Neural cell (in vitro differentiated cells): ENCODE measurements at regions not wholly inside any gene's neighbourhood (a gene's known extent, or its start where the extent isn't known, plus 50 kb on each side); places are given as distances from the start of the nearest gene placed in this dataset.

ENCODE experiments used
- H2AFZ ChIP-seq: fragments of 200-600, 300-800 bp; sonication (generic), shearing (Covaris generic); 2 replicates; pipeline ENCODE4 v1.6.0; 2014; ENCODE audit warnings: low read depth, mild to moderate bottlenecking, antibody characterized with exemption, low read length, moderate library complexity
- H3F3A ChIP-seq: fragments of 200-600 bp; shearing (Covaris generic); 2 replicates; pipeline ENCODE4 v1.6.1; 2016; ENCODE audit warnings: mild to moderate bottlenecking, moderate library complexity, mixed read lengths, antibody characterized with exemption, low read length; ENCODE audit not compliant: insufficient read depth, poor library complexity, severe bottlenecking
- H3K27ac ChIP-seq: fragments of 200-600, 300-800 bp; sonication (generic), shearing (Covaris generic); 2 replicates; pipeline ENCODE4 v1.5.1; 2014; ENCODE audit warnings: mild to moderate bottlenecking, low read length, moderate library complexity
- H3K27me3 ChIP-seq: fragments of 300-800, 200-600 bp; sonication (generic), shearing (Covaris generic); 2 replicates; pipeline ENCODE4 v1.6.0; 2014; ENCODE audit warnings: mild to moderate bottlenecking, low read depth, low read length, moderate library complexity; ENCODE audit not compliant: insufficient read depth
- H3K36me3 ChIP-seq: fragments of 300-800, 200-600 bp; sonication (generic), shearing (Covaris generic); 2 replicates; pipeline ENCODE4 v1.5.1; 2014; ENCODE audit warnings: mild to moderate bottlenecking, antibody characterized with exemption, low read length, moderate library complexity; ENCODE audit not compliant: insufficient read depth
- H3K4me2 ChIP-seq: fragments of 300-800, 200-600 bp; sonication (generic), shearing (Covaris generic); 2 replicates; pipeline ENCODE4 v1.6.0; 2014; ENCODE audit warnings: mild to moderate bottlenecking, low read length
- H3K4me3 ChIP-seq: fragments of 300-800, 200-600 bp; sonication (generic), shearing (Covaris generic); 2 replicates; pipeline ENCODE4 v1.5.1; 2014; ENCODE audit warnings: mild to moderate bottlenecking, low read length, moderate library complexity
- H3K79me2 ChIP-seq: fragments of 200-600 bp; shearing (Covaris generic); replicated peaks from 2 replicates; pipeline ENCODE4 v1.6.0; 2014; ENCODE audit warnings: mild to moderate bottlenecking, low read length, moderate library complexity; ENCODE audit not compliant: insufficient read depth
- H3K9ac ChIP-seq: fragments of 300-800, 200-600 bp; sonication (generic), shearing (Covaris generic); 2 replicates; pipeline ENCODE4 v1.6.1; 2016; ENCODE audit warnings: mild to moderate bottlenecking, low read length, mixed read lengths
- H3K9me2 ChIP-seq: fragments of 200-600 bp; shearing (Covaris generic); 2 replicates; pipeline ENCODE4 v1.6.1; 2016; ENCODE audit warnings: mild to moderate bottlenecking, low read length, mixed read lengths; ENCODE audit not compliant: insufficient read depth
- H3K9me3 ChIP-seq: fragments of 200-600, 300-800 bp; sonication (generic), shearing (Covaris generic); 2 replicates; pipeline ENCODE4 v1.6.1; 2016; ENCODE audit warnings: mild to moderate bottlenecking, mixed run types, low read length, moderate library complexity, mixed read lengths
- H4K20me1 ChIP-seq: fragments of 200-600 bp; shearing (Covaris generic); 2 replicates; pipeline ENCODE4 v1.6.1; 2016; ENCODE audit warnings: mild to moderate bottlenecking, mixed run types; ENCODE audit not compliant: insufficient read depth
- EP300 ChIP-seq: fragments of 450-650 bp; conservative IDR thresholded peaks from 2 replicates; pipeline ENCODE4 v1.6.1; 2014; ENCODE audit warnings: antibody characterized with exemption, mild to moderate bottlenecking, moderate library complexity; ENCODE audit not compliant: poor library complexity, severe bottlenecking
- EZH2 ChIP-seq: fragments of 200-600, 300-800 bp; shearing (Covaris generic), sonication (generic); IDR thresholded peaks from 2 replicates; pipeline ENCODE4 v1.6.1; 2014; ENCODE audit warnings: antibody characterized with exemption, low read length, borderline replicate concordance, mild to moderate bottlenecking; ENCODE audit not compliant: insufficient read depth, poor library complexity, severe bottlenecking
- MXI1 ChIP-seq: fragments of 450-650 bp; conservative IDR thresholded peaks from 2 replicates; pipeline ENCODE4 v1.6.1; 2014; ENCODE audit warnings: antibody characterized with exemption, mild to moderate bottlenecking; ENCODE audit not compliant: poor library complexity, severe bottlenecking
- POLR2AphosphoS5 ChIP-seq: IDR thresholded peaks from 2 replicates; pipeline ENCODE4 v1.6.1; 2012
- RAD21 ChIP-seq: fragments of 450-650 bp; conservative IDR thresholded peaks from 2 replicates; pipeline ENCODE4 v1.6.1; 2014; ENCODE audit warnings: antibody characterized with exemption, mild to moderate bottlenecking, moderate library complexity
- REST ChIP-seq: IDR thresholded peaks from 2 replicates; pipeline ENCODE4 v1.6.1; 2012; ENCODE audit warnings: borderline replicate concordance
- SMC3 ChIP-seq: fragments of 450-650 bp; conservative IDR thresholded peaks from 2 replicates; pipeline ENCODE4 v1.6.1; 2014; ENCODE audit warnings: antibody characterized with exemption, mild to moderate bottlenecking, moderate library complexity; ENCODE audit not compliant: poor library complexity
- TAF1 ChIP-seq: IDR thresholded peaks from 2 replicates; pipeline ENCODE4 v1.6.1; 2012; ENCODE audit warnings: low read depth
- TF ChIP-seq, protein P1 (sequence below): fragments of 450-650 bp; IDR thresholded peaks from 2 replicates; pipeline ENCODE4 v1.5.1; 2014; ENCODE audit warnings: antibody characterized with exemption, mild to moderate bottlenecking, moderate library complexity; ENCODE audit not compliant: poor library complexity, severe bottlenecking

GRCh38 chr17:71052971-71053370 is 883.6 kb downstream of the KCNJ2 start:
- H3K27ac ChIP-seq, result no peak overlapping the region

GRCh38 chr17:71055128-71055527 is 885.8 kb downstream of the KCNJ2 start:
- Histone ChIP-seq H3K9me2 (no peaks in the 10 kb centered on the region), H3K4me3 (no peak overlapping the region), H3K4me2 (no peak overlapping the region), H3K9ac (no peak overlapping the region), H3K79me2 (no peaks in the 10 kb centered on the region), H3K36me3 (no peaks in the 10 kb centered on the region), H3K9me3 (no peaks in the 10 kb centered on the region), H3K27me3 (no peaks in the 10 kb centered on the region), H4K20me1 (no peaks in the 10 kb centered on the region), H2AFZ (no peak overlapping the region), H3K27ac (no peak overlapping the region), H3F3A (no peaks in the 10 kb centered on the region)
- TF ChIP-seq EP300, result no peak

More at GRCh38 chr17:71052971-71053370, 883.6 kb downstream of the KCNJ2 start:
- Histone ChIP-seq H3K36me3 (no peaks in the 10 kb centered on the region), H3K9ac (no peak overlapping the region), H2AFZ (no peak overlapping the region), H4K20me1 (no peaks in the 10 kb centered on the region), H3K27me3 (no peaks in the 10 kb centered on the region), H3K4me3 (no peak overlapping the region), H3K4me2 (no peak overlapping the region), H3K9me2 (no peaks in the 10 kb centered on the region), H3K9me3 (no peaks in the 10 kb centered on the region), H3K79me2 (no peaks in the 10 kb centered on the region), H3F3A (no peaks in the 10 kb centered on the region)
- TF ChIP-seq SMC3, result no peak
- TF ChIP-seq EP300, result no peak
- TF ChIP-seq POLR2AphosphoS5, result no peak
- TF ChIP-seq REST, result no peak
- TF ChIP-seq, protein P1, sequence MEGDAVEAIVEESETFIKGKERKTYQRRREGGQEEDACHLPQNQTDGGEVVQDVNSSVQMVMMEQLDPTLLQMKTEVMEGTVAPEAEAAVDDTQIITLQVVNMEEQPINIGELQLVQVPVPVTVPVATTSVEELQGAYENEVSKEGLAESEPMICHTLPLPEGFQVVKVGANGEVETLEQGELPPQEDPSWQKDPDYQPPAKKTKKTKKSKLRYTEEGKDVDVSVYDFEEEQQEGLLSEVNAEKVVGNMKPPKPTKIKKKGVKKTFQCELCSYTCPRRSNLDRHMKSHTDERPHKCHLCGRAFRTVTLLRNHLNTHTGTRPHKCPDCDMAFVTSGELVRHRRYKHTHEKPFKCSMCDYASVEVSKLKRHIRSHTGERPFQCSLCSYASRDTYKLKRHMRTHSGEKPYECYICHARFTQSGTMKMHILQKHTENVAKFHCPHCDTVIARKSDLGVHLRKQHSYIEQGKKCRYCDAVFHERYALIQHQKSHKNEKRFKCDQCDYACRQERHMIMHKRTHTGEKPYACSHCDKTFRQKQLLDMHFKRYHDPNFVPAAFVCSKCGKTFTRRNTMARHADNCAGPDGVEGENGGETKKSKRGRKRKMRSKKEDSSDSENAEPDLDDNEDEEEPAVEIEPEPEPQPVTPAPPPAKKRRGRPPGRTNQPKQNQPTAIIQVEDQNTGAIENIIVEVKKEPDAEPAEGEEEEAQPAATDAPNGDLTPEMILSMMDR, result no peak
- TF ChIP-seq TAF1, result no peak
- no peak for TF ChIP-seq MXI1
- no peak for TF ChIP-seq EZH2
- no peak for TF ChIP-seq RAD21

DNA sequence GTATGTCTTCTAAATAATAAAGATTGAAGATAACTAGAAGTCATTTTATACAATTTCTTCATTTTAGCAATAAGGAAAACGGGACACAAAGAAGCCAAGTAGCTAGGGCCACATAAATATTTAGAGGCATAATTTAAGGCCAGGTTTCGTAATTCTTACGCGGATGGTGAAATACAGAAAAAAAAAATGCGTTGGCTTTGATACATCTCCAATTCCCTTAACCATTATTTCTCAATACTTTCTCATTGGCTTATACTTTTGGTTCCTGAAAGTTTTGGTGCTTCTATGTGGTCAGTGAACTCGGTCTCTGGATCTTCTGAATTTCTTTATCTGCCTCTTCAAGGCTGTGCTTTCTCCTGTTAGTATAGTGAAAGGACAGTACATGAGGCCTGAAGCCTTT is 888.1 kb downstream of the KCNJ2 start:
- Histone ChIP-seq H3K36me3 (no peaks in the 10 kb centered on the region), H3F3A (no peaks in the 10 kb centered on the region), H3K27me3 (no peaks in the 10 kb centered on the region), H4K20me1 (no peaks in the 10 kb centered on the region), H3K9me2 (no peaks in the 10 kb centered on the region), H3K4me3 (no peak overlapping the region), H3K4me2 (no peak overlapping the region), H3K9ac (no peak overlapping the region), H3K79me2 (no peaks in the 10 kb centered on the region), H3K27ac (no peak overlapping the region), H3K9me3 (no peaks in the 10 kb centered on the region), H2AFZ (no peak overlapping the region)
- no peak for TF ChIP-seq TAF1
